Fibroblast of lung (primary cell): ENCODE measurements at regions not wholly inside any gene's neighbourhood (a gene's known extent, or its start where the extent isn't known, plus 50 kb on each side); places are given as distances from the start of the nearest gene placed in this dataset.

Source experiments
- DNase-seq, 2 donors: peaks; one replicate each; pipeline versions ENCODE4 v3.0.0 to v3.0.0-alpha.2; 2010; ENCODE audit warnings: low read depth in 2 of 2
- H2AFZ ChIP-seq: 2 replicates; pipeline ENCODE4 v1.5.1; 2012; ENCODE audit warnings: low read length, control low read depth, inconsistent platforms
- H3K27ac ChIP-seq: 2 replicates; pipeline ENCODE4 v1.5.1; 2011; ENCODE audit warnings: low read length, control low read depth; ENCODE audit not compliant: insufficient read depth
- H3K27me3 ChIP-seq: 2 replicates; pipeline ENCODE4 v1.5.1; 2011; ENCODE audit warnings: mild to moderate bottlenecking, low read length; ENCODE audit not compliant: control insufficient read depth, insufficient read depth
- H3K36me3 ChIP-seq: 2 replicates; pipeline ENCODE4 v1.5.1; 2011; ENCODE audit warnings: low read length; ENCODE audit not compliant: control insufficient read depth, insufficient read depth
- H3K4me1 ChIP-seq: 2 replicates; pipeline ENCODE4 v1.5.1; 2011; ENCODE audit warnings: low read length; ENCODE audit not compliant: control insufficient read depth, insufficient read depth; ENCODE audit errors: extremely low read depth
- H3K4me2 ChIP-seq: 2 replicates; pipeline ENCODE4 v1.5.1; 2011; ENCODE audit warnings: low read length, control low read depth; ENCODE audit not compliant: insufficient read depth; ENCODE audit errors: extremely low read depth
- H3K4me3 ChIP-seq, 4 experiments: fragments of 200-600 bp in 1 of 4; sonication (generic) in 1 of 4; replicated peaks in 1 of 4; 2 replicates each; pipeline ENCODE4 v1.5.1; 2011 to 2016; ENCODE audit warnings: low read length in 4 of 4, low read depth in 3 of 4, mild to moderate bottlenecking in 3 of 4, control low read depth in 2 of 4, inconsistent platforms in 1 of 4, mixed read lengths in 1 of 4; ENCODE audit not compliant: insufficient read depth in 1 of 4; ENCODE audit errors: control extremely low read depth in 1 of 4
- H3K79me2 ChIP-seq: 2 replicates; pipeline ENCODE4 v1.5.1; 2012; ENCODE audit warnings: mild to moderate bottlenecking, low read length, inconsistent platforms; ENCODE audit not compliant: control insufficient read depth, insufficient read depth
- H3K9ac ChIP-seq: 2 replicates; pipeline ENCODE4 v1.5.1; 2011; ENCODE audit warnings: mild to moderate bottlenecking, low read length, control low read depth; ENCODE audit not compliant: insufficient read depth
- H3K9me3 ChIP-seq: 2 replicates; pipeline ENCODE4 v1.5.1; 2012; ENCODE audit warnings: low read depth, low read length; ENCODE audit not compliant: control insufficient read depth, insufficient read depth
- H4K20me1 ChIP-seq: 2 replicates; pipeline ENCODE4 v1.5.1; 2011; ENCODE audit warnings: low read length; ENCODE audit not compliant: control insufficient read depth, insufficient read depth; ENCODE audit errors: extremely low read depth
- EZH2 ChIP-seq: IDR thresholded peaks from 2 replicates; pipeline ENCODE4 v1.5.1; 2012; ENCODE audit warnings: low read length, control low read depth, mild to moderate bottlenecking; ENCODE audit errors: missing control alignments
- TF ChIP-seq, protein P1 (sequence below), 2 donors: IDR thresholded peaks in 1 of 2; conservative IDR thresholded peaks in 1 of 2; 1 replicate in 1 of 2; 2 replicates in 1 of 2; pipeline ENCODE4 v1.5.1; 2011 to 2012; ENCODE audit warnings: low read length in 2 of 2, control low read depth in 1 of 2, inconsistent platforms in 1 of 2, low read depth in 1 of 2, mild to moderate bottlenecking in 1 of 2

GRCh38 chrX:132539611-132540010 lies 50.8 kb upstream of the MBNL3 start:
- no peaks in the 10 kb centered on the region for H3K4me1 ChIP-seq
- H3K36me3 ChIP-seq, result no peaks in the 10 kb centered on the region
- H3K9ac ChIP-seq, result no peak overlapping the region
- H2AFZ ChIP-seq, result no peak overlapping the region
- no peak overlapping the region for H3K4me2 ChIP-seq
- H4K20me1 ChIP-seq, result no peaks in the 10 kb centered on the region
- H3K79me2 ChIP-seq, result no peaks in the 10 kb centered on the region
- no peaks in the 10 kb centered on the region for H3K9me3 ChIP-seq
- no peak overlapping the region for H3K4me3 ChIP-seq
- TF ChIP-seq EZH2, result no peak
- TF ChIP-seq, protein P1, sequence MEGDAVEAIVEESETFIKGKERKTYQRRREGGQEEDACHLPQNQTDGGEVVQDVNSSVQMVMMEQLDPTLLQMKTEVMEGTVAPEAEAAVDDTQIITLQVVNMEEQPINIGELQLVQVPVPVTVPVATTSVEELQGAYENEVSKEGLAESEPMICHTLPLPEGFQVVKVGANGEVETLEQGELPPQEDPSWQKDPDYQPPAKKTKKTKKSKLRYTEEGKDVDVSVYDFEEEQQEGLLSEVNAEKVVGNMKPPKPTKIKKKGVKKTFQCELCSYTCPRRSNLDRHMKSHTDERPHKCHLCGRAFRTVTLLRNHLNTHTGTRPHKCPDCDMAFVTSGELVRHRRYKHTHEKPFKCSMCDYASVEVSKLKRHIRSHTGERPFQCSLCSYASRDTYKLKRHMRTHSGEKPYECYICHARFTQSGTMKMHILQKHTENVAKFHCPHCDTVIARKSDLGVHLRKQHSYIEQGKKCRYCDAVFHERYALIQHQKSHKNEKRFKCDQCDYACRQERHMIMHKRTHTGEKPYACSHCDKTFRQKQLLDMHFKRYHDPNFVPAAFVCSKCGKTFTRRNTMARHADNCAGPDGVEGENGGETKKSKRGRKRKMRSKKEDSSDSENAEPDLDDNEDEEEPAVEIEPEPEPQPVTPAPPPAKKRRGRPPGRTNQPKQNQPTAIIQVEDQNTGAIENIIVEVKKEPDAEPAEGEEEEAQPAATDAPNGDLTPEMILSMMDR (conservative IDR thresholded peaks at IDR 0.05 in 1 of 2, IDR thresholded peaks at IDR 0.05 in 1 of 2; ENCODE audit: low read depth in 1 of 2, low read length in 2 of 2), result no peak
- H3K27me3 ChIP-seq, result no peaks in the 10 kb centered on the region
- H3K27ac ChIP-seq, result no peak overlapping the region
- no peak for DNase-seq
